ENCODE measurements at regions not wholly inside any gene's neighbourhood (a gene's known extent, or its start where the extent isn't known, plus 50 kb on each side); places are given as distances from the start of the nearest gene placed in this dataset.
A peak's percentile ranks its signal among the peaks of the same experiment; 100 is the strongest.

- no peaks in the 10 kb centered on the region for H3K36me3 ChIP-seq (ENCODE audit: control insufficient read depth, insufficient read depth, low read length)
- H3K27me3 ChIP-seq (ENCODE audit: control insufficient read depth, insufficient read depth, low read length), result no peaks in the 10 kb centered on the region
- WGBS (ENCODE audit: insufficient coverage), result no CpG with 5 or more reads among the region's 3 CpGs
- no peaks in the 10 kb centered on the region for H3K9me3 ChIP-seq (ENCODE audit: control insufficient read depth, insufficient read depth, low read length)
- H3K4me1 ChIP-seq (ENCODE audit: control insufficient read depth, insufficient read depth, low read length), result peaks cover 11% of the 10 kb centered on the region
- H3K4me3 ChIP-seq (ENCODE audit: low read depth, low read length), result no peak overlapping the region
- peak in 1 of 6 donors; percentile 36 for DNase-seq (ENCODE audit: low read depth in 4 of 6, low spot score in 6 of 6)
- H3K27ac ChIP-seq (ENCODE audit: low read depth, low read length), result no peak overlapping the region
Observed at GRCh38 chr15:47301481-47301880, 415.8 kb upstream of the SEMA6D start.

- H3K9me3 ChIP-seq (ENCODE audit: control insufficient read depth, insufficient read depth, low read length), result no peaks in the 10 kb centered on the region
- peaks cover 8% of the 10 kb centered on the region for H3K4me1 ChIP-seq (ENCODE audit: control insufficient read depth, insufficient read depth, low read length)
- no peaks in the 10 kb centered on the region for H3K36me3 ChIP-seq (ENCODE audit: control insufficient read depth, insufficient read depth, low read length)
- no peaks in the 10 kb centered on the region for H3K27me3 ChIP-seq (ENCODE audit: control insufficient read depth, insufficient read depth, low read length)
- no peak for DNase-seq (ENCODE audit: low read depth in 4 of 6, low spot score in 6 of 6)
- H3K4me3 ChIP-seq (ENCODE audit: low read depth, low read length), result no peak overlapping the region
- no peak overlapping the region for H3K27ac ChIP-seq (ENCODE audit: low read depth, low read length)
Observed at GRCh38 chr15:47304656-47305055, 412.6 kb upstream of the SEMA6D start.

- no peak for DNase-seq (ENCODE audit: low read depth in 4 of 6, low spot score in 6 of 6)
- 100% methylated on average over 1 of the region's 3 CpGs for WGBS (ENCODE audit: insufficient coverage)
- Histone ChIP-seq H3K4me1 (ENCODE audit: control insufficient read depth, insufficient read depth, low read length) (no peaks in the 10 kb centered on the region), H3K9me3 (ENCODE audit: control insufficient read depth, insufficient read depth, low read length) (peaks cover 2% of the 10 kb centered on the region), H3K4me3 (ENCODE audit: low read depth, low read length) (no peak overlapping the region), H3K36me3 (ENCODE audit: control insufficient read depth, insufficient read depth, low read length) (no peaks in the 10 kb centered on the region), H3K27me3 (ENCODE audit: control insufficient read depth, insufficient read depth, low read length) (no peaks in the 10 kb centered on the region), H3K27ac (ENCODE audit: low read depth, low read length) (no peak overlapping the region)
Observed at GRCh38 chr15:47312161-47312560, 405.1 kb upstream of the SEMA6D start.

- Histone ChIP-seq H3K9me3 (ENCODE audit: control insufficient read depth, insufficient read depth, low read length) (no peaks in the 10 kb centered on the region), H3K4me3 (ENCODE audit: low read depth, low read length) (no peak overlapping the region), H3K36me3 (ENCODE audit: control insufficient read depth, insufficient read depth, low read length) (no peaks in the 10 kb centered on the region), H3K27ac (ENCODE audit: low read depth, low read length) (no peak overlapping the region), H3K4me1 (ENCODE audit: control insufficient read depth, insufficient read depth, low read length) (peaks cover 5% of the 10 kb centered on the region), H3K27me3 (ENCODE audit: control insufficient read depth, insufficient read depth, low read length) (no peaks in the 10 kb centered on the region)
- WGBS (ENCODE audit: insufficient coverage), result 59% methylated on average over 3 of the region's 5 CpGs
- peak in 1 of 6 donors; percentile 21 for DNase-seq (ENCODE audit: low read depth in 4 of 6, low spot score in 6 of 6)
Observed at GRCh38 chr15:47326410-47327333, 390.6 kb upstream of the SEMA6D start.

- no peaks in the 10 kb centered on the region for H3K36me3 ChIP-seq (ENCODE audit: control insufficient read depth, insufficient read depth, low read length)
- peaks cover 2% of the 10 kb centered on the region for H3K9me3 ChIP-seq (ENCODE audit: control insufficient read depth, insufficient read depth, low read length)
- WGBS (ENCODE audit: insufficient coverage), result 40% methylated on average over 1 of the region's 6 CpGs
- peaks cover 1% of the 10 kb centered on the region for H3K4me1 ChIP-seq (ENCODE audit: control insufficient read depth, insufficient read depth, low read length)
- peak in 1 of 6 donors; percentile 48 for DNase-seq (ENCODE audit: low read depth in 4 of 6, low spot score in 6 of 6)
- H3K27me3 ChIP-seq (ENCODE audit: control insufficient read depth, insufficient read depth, low read length), result no peaks in the 10 kb centered on the region
- no peak overlapping the region for H3K27ac ChIP-seq (ENCODE audit: low read depth, low read length)
- H3K4me3 ChIP-seq (ENCODE audit: low read depth, low read length), result no peak overlapping the region
Observed at GRCh38 chr15:47331829-47332393, 385.4 kb upstream of the SEMA6D start.

GRCh38 chr15:47332481-47332880 lies 384.8 kb upstream of the SEMA6D start:
- H3K4me3 ChIP-seq (ENCODE audit: low read depth, low read length), result no peak overlapping the region

GRCh38 chr15:47333734-47334133 lies 383.6 kb upstream of the SEMA6D start:
- no peak overlapping the region for H3K27ac ChIP-seq (ENCODE audit: low read depth, low read length)
- no peak overlapping the region for H3K4me3 ChIP-seq (ENCODE audit: low read depth, low read length)
- H3K36me3 ChIP-seq (ENCODE audit: control insufficient read depth, insufficient read depth, low read length), result no peaks in the 10 kb centered on the region
- DNase-seq (ENCODE audit: low read depth in 4 of 6, low spot score in 6 of 6), result no peak
- H3K4me1 ChIP-seq (ENCODE audit: control insufficient read depth, insufficient read depth, low read length), result no peaks in the 10 kb centered on the region
- H3K27me3 ChIP-seq (ENCODE audit: control insufficient read depth, insufficient read depth, low read length), result no peaks in the 10 kb centered on the region
- WGBS (ENCODE audit: insufficient coverage), result no CpG with 5 or more reads among the region's 5 CpGs
- peaks cover 2% of the 10 kb centered on the region for H3K9me3 ChIP-seq (ENCODE audit: control insufficient read depth, insufficient read depth, low read length)

More at GRCh38 chr15:47332481-47332880, 384.8 kb upstream of the SEMA6D start:
- no peaks in the 10 kb centered on the region for H3K4me1 ChIP-seq (ENCODE audit: control insufficient read depth, insufficient read depth, low read length)
- DNase-seq (ENCODE audit: low read depth in 4 of 6, low spot score in 6 of 6), result no peak
- no peaks in the 10 kb centered on the region for H3K27me3 ChIP-seq (ENCODE audit: control insufficient read depth, insufficient read depth, low read length)
- H3K36me3 ChIP-seq (ENCODE audit: control insufficient read depth, insufficient read depth, low read length), result no peaks in the 10 kb centered on the region
- H3K9me3 ChIP-seq (ENCODE audit: control insufficient read depth, insufficient read depth, low read length), result peaks cover 2% of the 10 kb centered on the region
- no peak overlapping the region for H3K27ac ChIP-seq (ENCODE audit: low read depth, low read length)
- WGBS (ENCODE audit: insufficient coverage), result 82% methylated on average over 1 of the region's 2 CpGs

GRCh38 chr15:47334805-47335535 lies 382.3 kb upstream of the SEMA6D start:
- Histone ChIP-seq H3K4me1 (ENCODE audit: control insufficient read depth, insufficient read depth, low read length) (no peaks in the 10 kb centered on the region), H3K4me3 (ENCODE audit: low read depth, low read length) (no peak overlapping the region), H3K9me3 (ENCODE audit: control insufficient read depth, insufficient read depth, low read length) (peaks cover 2% of the 10 kb centered on the region), H3K27me3 (ENCODE audit: control insufficient read depth, insufficient read depth, low read length) (no peaks in the 10 kb centered on the region), H3K36me3 (ENCODE audit: control insufficient read depth, insufficient read depth, low read length) (no peaks in the 10 kb centered on the region), H3K27ac (ENCODE audit: low read depth, low read length) (no peak overlapping the region)
- 67% methylated on average over 1 of the region's 3 CpGs for WGBS (ENCODE audit: insufficient coverage)
- no peak for DNase-seq (ENCODE audit: low read depth in 4 of 6, low spot score in 6 of 6)

GRCh38 chr15:47337106-47337505 lies 380.2 kb upstream of the SEMA6D start:
- Histone ChIP-seq H3K27ac (ENCODE audit: low read depth, low read length) (no peak overlapping the region), H3K27me3 (ENCODE audit: control insufficient read depth, insufficient read depth, low read length) (no peaks in the 10 kb centered on the region), H3K4me1 (ENCODE audit: control insufficient read depth, insufficient read depth, low read length) (no peaks in the 10 kb centered on the region), H3K4me3 (ENCODE audit: low read depth, low read length) (no peak overlapping the region), H3K9me3 (ENCODE audit: control insufficient read depth, insufficient read depth, low read length) (peaks cover 2% of the 10 kb centered on the region), H3K36me3 (ENCODE audit: control insufficient read depth, insufficient read depth, low read length) (no peaks in the 10 kb centered on the region)
- WGBS (ENCODE audit: insufficient coverage), result 92% methylated on average over 2 of the region's 2 CpGs
- DNase-seq (ENCODE audit: low read depth in 4 of 6, low spot score in 6 of 6), result no peak

All from spinal cord (tissue), 9 donors.